Activated CD4-positive, alpha-beta T cell treated with anti-CD3 and anti-CD28 coated beads, Interleukin-2, Interleukin-4, amounts not matched to agents 100 ng/mL and 50 ng/mL, durations not matched to agents 16 hours and 8 hours (primary cell): ENCODE measurements at regions not wholly inside any gene's neighbourhood (a gene's known extent, or its start where the extent isn't known, plus 50 kb on each side); places are given as distances from the start of the nearest gene placed in this dataset.
"Not testable (repeated sequence)": the region's sequence is repeated elsewhere in the genome, so short reads cannot be mapped to it uniquely, and the experiment has no call there.

Source experiments
- DNase-seq: peaks from one replicate; pipeline ENCODE4 v3.0.0-alpha.2; 2020; ENCODE audit warnings: low spot score

- no peak for DNase-seq
Measured at GRCh38 chr5:123949043-123949804, 437.2 kb downstream of the CSNK1G3 start.

- DNase-seq: no peak
Measured at GRCh38 chr5:123947797-123948196, 435.8 kb downstream of the CSNK1G3 start.

- no peak for DNase-seq
Measured at GRCh38 chr5:123945548-123945947, 433.6 kb downstream of the CSNK1G3 start.

- no peak for DNase-seq
Measured at GRCh38 chr5:123943151-123943550, 431.2 kb downstream of the CSNK1G3 start.

- DNase-seq: no peak
Measured at GRCh38 chr5:123940416-123940815, 428.4 kb downstream of the CSNK1G3 start.

- peak; percentile 28 for DNase-seq
Measured at GRCh38 chr5:123937230-123937629, 425.3 kb downstream of the CSNK1G3 start.

GRCh38 chr5:123936548-123936947 is 424.6 kb downstream of the CSNK1G3 start:
- no peak for DNase-seq

- not testable (repeated sequence) for DNase-seq
Measured at GRCh38 chr5:123933812-123934211, 421.8 kb downstream of the CSNK1G3 start.

- peak; percentile 1 for DNase-seq
Measured at GRCh38 chr5:123929055-123929474, 417.1 kb downstream of the CSNK1G3 start.

- DNase-seq: no peak
Measured at GRCh38 chr5:123928401-123928800, 416.4 kb downstream of the CSNK1G3 start.

- DNase-seq: no peak
Measured at GRCh38 chr5:123921193-123921592, 409.2 kb downstream of the CSNK1G3 start.

- no peak for DNase-seq
Measured at GRCh38 chr5:123916345-123917121, 404.6 kb downstream of the CSNK1G3 start.

GRCh38 chr5:123914333-123914732 is 402.4 kb downstream of the CSNK1G3 start:
- no peak for DNase-seq

- DNase-seq: no peak
Measured at GRCh38 chr5:123907349-123907748, 395.4 kb downstream of the CSNK1G3 start.

GRCh38 chr5:123906698-123907295 is 394.8 kb downstream of the CSNK1G3 start:
- no peak for DNase-seq

GRCh38 chr5:123885081-123885480 is 373.1 kb downstream of the CSNK1G3 start:
- DNase-seq: no peak

GRCh38 chr5:123882965-123883345 is 371.0 kb downstream of the CSNK1G3 start:
- no peak for DNase-seq

GRCh38 chr5:123882319-123882964 is 370.5 kb downstream of the CSNK1G3 start:
- no peak for DNase-seq

GRCh38 chr5:123881759-123882244 is 369.8 kb downstream of the CSNK1G3 start:
- DNase-seq: no peak

- DNase-seq: no peak
Measured at GRCh38 chr5:123880875-123881274, 368.9 kb downstream of the CSNK1G3 start.

GRCh38 chr5:123879071-123879470 is 367.1 kb downstream of the CSNK1G3 start:
- DNase-seq: no peak

- DNase-seq: no peak
Measured at GRCh38 chr5:123876276-123876790, 364.4 kb downstream of the CSNK1G3 start.
